ENCODE measurements at regions not wholly inside any gene's neighbourhood (a gene's known extent, or its start where the extent isn't known, plus 50 kb on each side); places are given as distances from the start of the nearest gene placed in this dataset.

DNA sequence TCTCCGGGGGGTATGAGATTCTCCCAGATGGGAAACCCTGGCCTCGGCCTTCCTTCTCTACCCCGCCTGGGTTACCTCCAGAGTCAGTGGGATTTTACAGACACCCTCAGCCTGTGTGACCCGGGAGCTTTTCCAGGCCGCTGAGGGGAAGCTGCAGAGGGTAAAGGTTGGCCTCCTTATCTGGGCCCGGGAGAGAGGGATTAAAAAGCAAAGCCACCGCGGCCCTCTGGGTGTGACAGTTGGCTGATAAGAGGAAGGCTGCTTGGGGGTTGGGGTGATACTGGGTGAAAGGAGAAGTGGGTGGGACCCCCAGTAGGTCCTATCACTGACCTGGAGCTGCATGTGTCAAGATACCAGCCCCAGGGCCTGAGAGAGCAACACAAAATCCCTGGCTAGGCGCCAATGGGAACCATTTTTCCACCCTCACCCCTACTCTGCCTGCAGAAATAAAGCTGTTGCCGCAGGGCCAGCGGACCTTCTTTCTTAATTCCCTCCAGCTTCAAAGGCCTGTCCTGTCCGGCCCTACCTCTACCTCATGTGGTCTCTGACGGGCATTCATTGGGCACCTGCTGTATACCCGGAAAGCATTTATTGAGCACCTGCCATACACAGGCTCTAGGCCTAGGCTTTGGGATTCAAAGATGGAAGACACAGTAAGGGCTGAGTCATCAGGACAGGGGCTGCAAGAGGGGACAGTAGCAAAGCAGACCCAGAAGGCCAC lies 77.6 kb upstream of the GSE1 start:
- no peak for DNase-seq

DNA sequence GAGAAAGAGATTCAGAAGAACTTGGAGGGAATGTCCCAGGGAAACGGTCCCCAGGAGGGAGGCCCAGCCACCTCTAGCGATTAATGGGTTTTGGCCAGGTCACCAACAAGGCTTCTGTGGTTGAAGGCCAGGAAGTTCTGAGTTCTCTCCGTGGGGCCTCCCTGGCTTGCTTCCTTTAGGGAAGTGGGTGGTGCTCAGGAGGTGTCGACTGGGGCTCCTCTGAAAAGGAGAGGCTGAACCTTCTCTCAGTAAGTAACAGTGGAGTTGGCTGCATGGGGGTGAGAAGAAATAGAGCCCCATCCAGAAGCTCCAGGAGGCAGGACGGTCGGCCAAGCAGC lies 77.1 kb upstream of the GSE1 start:
- no peak for DNase-seq

DNA sequence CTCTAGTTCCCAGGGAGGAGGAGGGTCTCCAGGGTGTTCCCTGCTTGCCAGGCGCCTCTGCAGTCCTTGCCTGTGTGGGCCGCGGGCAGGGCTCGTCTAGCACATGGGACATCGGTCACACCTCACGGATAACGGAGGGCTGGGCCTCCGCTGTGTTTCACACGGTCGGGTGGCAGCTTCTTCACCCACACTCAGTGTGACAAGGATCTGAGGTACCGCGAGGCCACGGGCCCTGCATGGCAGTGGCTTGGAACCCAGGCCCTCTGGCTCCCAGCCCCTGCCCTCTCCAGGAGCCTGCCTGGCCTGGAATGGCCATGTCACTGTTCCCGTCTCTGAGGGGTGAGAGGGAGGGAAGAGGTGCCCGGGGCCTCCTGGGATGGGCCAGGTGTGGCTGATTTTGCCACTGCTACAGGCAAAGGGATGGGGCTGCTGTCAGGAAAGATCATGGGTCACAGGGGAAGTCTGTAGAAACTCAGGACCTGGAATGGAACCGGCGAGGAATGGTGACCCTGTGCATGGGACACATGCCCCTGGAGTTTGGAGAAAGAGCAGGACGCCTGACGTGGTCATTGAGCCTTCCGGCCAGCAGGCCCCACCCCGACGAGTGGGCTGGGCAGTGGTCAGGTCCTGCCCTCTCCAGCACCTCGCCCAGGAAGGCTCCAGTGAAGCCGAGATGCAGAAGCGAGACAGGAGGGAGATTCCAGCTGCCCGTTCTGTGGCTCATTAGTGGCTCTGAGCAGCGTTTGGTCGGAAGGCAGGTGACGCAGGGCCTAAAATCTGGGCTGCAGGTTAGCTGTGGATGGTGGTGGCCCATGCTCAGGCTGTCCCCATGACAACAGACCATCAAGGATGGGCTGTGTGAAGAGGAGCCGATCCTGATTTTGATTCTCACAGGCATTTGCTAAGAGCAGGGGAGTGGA lies 76.5 kb upstream of the GSE1 start:
- no peak for DNase-seq

DNA sequence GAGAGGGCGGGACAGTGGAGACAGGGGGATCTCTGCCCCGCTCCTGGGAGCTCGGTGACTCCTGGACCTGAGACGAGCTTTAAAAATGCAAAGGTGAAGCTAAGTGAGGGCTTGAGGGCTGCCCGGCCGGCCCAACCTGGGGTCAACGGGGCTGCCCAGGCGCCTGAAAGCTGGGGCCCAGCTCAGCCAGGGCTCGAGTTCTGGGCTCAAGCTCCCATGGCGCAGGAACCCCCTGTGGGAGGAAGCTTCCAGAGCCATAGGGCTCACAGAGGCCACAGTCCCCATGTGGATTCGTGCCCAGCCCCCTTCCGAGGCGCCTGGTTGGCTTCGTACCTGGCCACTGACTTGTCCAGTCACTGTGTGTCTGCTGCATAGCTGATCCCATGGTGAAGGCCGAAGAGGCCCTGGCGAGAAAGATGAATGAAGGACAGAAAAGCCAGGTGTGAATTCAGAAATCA lies 75.8 kb upstream of the GSE1 start:
- DNase-seq, result no peak

DNA sequence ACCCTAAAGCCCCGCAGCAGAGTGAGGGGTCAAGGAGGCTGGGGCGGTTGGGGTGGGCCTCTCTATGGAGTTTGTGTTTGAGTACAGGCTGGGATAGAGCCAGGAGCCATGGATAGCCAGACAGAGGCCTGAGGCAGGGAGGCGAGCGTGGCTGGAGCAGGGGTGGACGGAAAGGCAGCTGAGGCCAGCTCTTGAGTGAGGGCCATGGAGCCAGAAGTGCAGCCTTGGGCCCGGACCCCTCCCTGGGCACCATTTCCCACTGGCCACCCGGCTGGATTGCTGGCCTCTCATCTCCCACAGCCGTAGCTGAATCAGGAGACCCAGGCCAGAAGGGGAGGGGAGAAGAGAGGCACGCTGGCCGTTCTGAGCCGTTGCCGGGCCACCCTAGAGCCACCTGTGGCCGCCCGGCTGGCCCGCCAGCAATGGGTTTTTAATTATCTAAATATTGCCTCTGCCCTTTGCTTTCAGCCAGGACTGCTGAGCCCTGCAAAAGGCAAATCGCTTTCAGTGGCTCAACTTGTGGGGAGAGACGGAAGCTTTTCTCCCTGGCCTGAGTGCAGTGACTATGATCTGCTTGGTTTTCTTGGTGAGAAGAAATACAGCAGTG lies 75.2 kb upstream of the GSE1 start:
- no peak for DNase-seq

DNA sequence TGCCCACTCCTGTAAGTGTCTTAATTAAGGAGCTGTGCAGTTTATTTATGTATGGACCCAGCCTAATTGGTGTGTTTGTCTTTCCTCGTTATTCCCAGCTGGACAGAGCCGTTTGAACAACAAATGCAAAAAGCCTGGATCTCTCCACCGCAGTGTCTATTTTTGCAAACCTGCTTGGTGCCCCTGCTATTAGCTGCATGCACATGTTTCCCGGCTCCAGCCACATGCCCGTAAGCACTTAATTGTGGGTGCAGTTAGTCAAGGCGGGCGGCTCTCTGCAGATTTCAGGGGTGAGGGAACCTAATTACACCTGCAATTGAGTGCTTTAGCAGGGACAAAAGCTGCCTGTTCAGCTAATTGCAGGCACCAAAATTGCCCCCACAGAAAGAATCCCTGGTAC lies 74.0 kb upstream of the GSE1 start:
- DNase-seq, result no peak

DNA sequence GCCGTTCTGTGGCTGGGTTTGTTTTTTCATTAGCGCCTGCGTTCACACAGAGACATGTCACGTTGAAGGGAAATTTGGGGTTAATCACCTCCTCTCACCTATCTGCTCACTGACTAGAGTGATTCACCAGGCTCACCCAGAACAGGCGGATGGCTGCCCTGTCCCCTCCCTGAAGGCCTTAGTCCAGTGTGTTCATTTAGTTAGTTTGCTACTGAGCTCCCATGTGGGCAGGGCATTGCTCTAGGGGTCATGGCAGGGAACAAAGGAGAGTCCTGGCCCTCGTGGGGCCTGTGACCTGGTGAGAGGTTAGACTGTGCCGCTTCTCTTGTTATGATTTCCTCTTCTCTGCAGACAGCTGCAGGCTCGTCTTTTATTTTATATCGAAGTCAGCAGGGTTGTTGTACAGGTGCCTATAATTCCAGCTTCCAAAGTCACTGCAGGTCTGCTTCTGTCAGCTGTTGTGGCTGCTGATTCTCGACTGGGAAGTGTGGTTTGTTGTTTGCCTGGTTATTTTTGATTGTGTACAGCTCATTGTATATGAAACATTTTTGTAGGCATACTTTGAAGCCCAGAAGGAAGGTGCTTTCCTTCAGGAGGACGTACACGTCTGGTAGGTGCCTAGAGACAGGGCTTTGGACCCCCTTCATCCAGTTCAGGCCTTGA lies 73.4 kb upstream of the GSE1 start:
- no peak for DNase-seq

DNA sequence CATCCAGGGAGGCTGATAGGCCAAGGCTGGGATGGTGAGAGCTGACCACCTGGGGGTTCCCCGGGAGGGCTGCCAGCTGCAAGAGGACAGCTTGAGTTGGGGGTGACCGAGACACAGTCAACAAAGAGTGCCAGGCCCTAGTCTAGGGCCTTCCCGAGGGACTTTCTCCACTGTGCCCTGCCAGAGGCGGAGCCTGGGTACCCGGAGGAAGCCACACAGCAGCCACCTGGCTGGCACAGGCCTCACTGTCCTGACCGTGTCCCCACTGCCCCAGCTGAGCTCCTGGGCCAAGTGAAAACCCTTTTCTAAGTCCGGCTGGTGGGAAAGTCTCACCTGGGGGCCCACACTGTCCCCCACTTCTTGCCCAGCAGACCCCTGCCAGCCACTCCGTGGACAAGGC lies 71.9 kb upstream of the GSE1 start:
- DNase-seq, result no peak

DNA sequence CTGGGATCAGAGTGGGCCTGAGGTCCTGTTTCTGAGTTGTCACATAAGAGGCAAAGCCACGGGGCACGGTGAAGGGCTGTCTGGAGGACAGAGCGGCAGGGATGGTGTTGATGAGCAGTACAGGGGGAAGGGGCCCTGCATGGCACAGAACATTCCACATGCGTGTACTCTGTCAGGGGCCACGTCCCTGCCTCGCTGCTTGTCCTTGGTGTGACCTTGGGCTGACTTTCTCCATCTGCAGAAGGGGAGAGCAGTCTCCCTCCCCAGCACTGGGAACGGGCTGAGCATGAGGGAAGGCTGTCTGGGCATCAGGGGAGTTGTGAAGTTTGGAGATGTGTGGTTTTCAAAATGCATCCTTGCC lies 71.5 kb upstream of the GSE1 start:
- DNase-seq, result no peak

DNA sequence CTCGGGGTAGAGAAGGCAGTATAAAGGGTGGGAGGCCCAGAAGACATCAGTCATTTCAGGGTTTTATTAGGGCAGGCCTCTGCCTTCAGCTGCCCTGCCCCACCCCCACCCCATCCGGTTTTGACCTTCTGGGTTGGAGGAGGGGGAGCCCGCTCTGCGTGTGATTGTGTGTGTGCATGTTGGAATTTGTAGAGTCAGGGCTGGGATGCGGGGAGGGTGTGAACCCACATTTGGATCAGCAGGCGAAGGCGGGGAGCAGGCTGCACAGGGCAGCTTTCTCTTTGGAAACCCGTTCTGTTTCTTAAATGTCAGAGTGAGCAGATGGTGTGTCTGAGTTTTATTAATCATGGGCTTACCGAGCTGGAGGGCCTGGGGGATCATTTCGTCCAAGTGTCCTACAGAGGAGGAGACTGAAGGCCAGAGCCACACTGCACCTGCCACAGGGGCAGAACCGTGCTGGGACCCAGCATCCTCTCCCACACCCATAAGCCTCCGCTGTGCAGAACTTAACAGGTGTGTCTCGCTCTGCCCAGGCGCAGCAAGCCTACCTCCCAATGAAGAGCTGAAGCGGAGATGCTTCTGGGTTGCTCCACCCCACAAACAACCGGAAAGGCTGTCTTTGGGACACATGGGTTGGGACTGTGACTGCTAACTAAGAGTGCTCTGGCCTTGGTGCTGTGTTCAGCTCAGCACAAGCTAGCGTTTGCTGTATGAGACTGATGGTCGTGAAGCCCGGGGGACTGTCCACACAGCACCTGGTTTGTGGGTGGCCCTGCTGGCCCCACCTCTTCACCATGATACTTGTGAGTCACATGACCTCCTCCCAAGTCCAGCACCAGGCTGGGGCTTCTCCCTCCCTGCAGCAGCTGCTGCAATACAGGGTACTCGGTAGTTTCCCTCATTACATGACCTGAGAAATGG lies 70.9 kb upstream of the GSE1 start:
- no peak for DNase-seq

DNA sequence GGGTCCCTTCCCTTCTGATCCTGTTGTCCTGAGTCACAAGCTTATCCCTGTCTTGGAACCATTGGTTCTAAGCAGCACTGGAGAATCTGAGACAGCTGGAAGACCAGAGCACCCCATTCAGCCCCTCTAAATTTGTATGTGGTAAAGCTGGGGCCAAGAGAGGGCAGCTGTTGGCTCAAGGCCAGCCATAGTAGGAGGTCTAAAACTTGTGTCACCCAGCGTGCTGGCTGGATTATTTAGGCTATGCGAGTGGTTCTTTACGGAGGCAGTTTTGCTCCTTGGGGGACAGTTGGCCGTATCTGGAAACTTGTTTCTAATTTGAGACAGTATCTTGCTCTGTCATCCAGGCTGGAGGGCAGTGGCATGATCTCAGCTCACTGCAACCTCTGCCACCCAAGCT lies 69.6 kb upstream of the GSE1 start:
- DNase-seq, result no peak

DNA sequence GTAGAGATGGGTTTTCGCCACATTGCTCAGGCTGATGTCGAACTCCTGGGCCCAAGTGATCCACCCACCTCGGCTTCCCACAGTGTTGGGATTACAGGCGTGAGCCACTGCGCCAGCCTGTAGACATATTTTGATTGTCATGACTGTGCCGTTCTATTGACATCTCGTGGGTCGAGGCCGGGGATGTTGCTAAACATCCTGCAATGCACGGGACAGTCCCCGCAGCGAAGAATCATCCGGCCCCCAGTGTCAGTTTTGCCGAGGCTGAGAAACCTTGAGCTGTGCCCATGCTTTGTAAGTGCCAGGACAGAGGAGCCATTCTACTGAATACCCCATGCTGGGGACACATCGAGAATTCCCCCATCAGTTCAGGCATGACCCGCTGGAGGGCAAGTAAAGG lies 69.1 kb upstream of the GSE1 start:
- no peak for DNase-seq

DNA sequence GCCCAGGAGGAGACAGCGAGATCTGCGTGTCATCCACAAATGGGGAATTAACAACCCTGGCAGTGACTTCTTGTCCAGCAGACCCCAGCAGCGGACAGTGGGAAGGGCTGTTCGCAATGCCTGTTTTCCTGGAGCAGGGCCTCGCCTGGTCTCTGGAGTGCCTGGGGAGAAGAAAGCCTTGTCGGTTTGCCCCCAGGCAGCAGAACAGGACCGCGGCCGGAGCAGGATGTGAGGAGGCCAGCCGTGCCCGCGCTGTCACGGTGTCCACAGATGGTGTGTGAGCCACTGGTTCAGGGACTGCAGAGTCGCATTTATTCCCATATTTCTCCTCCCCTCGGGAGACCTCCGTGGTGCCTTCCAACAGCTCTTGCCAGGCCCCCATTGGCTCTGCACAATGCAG lies 68.5 kb upstream of the GSE1 start:
- no peak for DNase-seq

DNA sequence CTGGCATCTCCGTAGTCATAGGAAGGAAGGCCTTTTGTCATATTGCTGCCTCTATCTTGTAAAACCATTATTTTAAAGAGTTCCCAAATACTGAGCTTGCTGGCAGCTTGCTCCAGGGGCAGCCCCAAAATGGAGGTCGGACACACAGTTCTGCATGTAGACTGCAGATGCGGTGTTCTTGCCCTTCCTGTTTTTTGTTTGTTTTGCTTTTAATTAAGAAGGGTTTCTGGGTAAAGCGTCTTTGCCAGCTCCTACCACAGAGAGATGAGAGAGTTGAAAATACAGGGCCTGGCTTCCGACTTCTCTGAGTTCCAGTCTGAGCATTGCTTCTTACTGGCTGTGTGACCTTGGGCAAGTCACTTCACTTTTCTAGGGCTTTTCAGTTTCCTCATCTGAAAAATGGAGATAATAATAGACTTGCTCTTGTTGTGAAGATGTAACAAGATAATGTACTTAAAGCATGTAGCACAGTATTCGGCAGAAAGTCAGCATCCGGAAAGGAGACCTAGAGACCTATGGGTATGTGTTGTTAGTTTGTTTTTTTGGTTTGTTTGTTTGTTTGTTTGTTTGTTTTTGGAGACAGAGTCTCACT lies 67.8 kb upstream of the GSE1 start:
- no peak for DNase-seq

DNA sequence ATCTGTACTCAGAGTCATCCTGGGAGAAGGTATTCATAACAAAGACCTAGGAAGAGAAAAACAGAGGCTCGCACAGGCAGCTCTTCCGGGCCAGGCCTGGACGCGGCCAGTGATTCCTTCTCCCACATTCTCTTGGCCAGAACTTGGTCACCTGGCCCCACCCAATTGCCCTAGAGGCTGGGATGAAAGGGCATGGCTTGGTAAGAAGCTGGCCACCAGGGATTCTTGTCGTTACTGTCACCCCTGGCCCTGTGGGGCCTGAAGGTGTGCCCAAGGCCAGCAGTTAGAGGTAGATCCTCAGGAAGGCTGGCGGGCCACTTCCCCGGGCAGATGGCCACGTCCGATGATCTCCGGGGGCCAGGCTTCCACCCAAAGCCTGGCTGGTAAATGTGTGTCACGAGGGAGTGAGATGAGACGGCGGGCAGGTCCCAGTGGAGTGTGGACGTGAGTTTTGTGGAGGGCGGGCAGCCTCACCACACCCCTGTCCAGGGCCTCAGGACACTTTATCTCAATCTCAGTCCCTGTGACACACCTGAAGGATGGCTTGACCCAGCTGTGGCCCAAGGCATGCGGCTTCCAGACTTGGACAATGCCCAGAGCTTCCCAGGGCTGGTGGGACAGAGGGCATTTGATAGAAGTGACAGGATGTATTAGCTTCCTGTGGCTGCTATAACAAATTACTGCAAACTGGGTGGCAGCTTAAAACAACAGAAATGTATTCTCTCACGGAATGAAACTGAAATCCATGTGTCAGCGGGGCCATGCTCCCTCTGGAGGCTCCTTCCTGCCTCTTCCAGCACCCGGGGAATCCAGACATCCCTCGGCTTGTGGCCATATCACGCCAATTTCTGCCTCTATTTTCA lies 66.3 kb upstream of the GSE1 start:
- no peak for DNase-seq

DNA sequence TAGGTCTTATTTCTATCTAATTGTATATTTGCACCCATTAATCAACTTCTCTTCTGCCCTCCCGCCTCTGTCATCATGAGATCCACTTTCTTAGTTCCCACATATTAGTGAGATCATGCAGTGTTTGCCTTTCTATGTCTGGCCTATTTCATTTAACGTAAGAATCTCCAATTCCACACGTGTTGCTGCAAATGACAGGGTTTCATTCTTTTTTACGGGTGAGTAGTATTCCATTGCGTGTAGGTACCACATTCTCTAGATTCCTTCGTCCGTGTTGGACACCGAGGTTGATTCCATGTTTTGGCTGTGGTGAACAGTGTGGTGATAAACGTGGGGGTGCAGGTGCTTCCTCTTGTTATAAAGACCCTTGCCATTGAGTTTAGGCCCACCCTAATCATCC lies 64.7 kb upstream of the GSE1 start:
- no peak for DNase-seq

DNA sequence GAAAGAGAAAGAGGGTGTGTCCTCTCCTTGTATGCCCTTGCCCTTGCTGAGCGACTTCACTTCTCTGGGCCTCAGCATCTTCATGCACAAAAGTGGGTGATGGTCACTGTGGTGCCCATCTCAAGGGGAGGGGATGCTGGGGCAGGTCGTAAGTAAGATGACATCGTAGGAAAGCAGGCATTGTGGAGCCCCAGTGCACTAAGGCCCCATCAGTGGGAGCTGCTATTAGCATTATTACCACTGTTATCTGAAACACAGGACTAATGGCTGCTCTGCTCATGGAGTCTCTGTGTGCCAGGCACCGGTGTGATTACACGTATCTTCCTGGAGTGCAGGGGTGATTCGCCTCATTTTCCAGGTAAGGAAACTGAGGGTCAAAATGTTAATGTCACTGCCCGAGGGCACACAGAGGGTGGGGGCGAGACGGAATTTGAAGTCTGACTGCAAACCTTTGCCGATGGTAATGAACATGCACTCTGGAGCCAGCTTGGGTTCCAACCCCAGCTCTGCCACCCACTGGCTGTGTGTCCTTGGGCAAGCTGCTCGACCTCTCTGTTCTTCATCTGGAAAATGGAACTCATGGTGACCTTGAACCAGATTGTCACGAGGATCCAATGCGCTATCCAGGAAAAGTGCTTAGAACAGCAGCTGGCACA lies 63.2 kb upstream of the GSE1 start:
- DNase-seq, result no peak

DNA sequence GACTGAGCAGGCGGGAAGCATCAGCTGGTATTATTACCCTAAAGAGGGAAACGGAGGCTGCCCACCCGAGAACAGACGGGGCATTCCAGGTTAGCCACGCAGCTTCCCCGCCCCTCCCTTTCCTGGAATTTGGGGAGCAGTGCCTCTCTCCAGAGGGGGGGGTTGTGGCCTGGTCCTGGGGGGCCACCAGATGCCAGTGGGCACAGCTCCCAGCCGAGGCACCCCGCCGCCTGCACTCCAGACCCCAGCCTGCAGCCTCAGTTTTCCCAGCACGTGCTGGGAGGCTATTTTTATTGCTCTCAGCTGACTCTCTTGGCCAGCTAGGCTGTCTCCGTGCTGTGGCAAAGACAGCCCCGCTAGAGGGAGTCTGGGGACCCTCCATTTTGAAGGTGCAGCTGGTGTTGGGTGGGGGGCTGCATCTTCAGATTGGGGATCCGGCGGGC lies 62.7 kb upstream of the GSE1 start:
- no peak for DNase-seq

DNA sequence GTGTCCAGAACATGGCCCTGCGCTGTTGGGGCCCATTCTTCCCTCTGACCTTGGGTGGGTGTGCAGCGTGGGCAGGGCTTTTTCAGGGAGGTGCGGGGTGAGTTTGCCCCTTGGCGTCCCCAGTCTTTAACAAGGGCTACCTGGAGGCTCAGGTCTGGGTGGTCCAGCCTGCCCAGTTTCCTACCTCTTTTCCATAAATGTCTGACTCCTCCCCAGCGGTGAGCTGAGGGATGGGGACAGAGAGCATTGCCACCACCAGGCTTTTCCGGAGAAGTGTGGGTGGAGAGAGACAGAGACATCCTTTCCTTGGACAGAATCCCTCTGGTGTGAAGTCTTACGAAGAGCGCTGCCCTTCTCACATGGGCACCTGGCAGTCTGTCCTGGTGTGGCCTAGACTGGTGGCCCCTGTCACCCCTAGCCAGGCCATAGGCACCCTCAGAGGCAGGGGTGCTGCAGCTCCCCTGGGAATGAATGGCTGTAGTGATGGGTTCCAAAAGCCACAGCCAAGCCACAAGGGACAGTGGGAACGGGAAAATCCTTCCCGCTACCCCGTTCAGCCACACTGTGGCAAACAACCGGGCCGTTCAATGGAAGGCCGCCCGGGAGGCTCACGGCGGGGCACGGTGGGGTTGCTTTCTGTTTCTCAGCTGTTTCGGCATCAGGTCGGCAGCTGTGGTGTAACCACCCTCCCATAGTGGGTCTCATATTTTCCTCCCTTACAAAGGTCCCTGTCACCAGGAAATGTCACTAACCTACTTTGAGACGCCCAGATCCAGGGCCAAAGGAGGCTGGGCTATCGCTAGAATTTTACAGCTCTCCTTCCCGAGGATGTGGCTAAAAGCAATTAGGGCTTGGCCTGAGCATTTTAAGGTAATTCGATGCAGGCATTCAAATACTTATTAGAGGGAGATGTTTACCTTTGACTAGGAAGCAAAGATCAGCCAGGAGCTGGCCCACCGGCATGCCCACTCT lies 61.9 kb upstream of the GSE1 start:
- no peak for DNase-seq

Data from NCI-H526 treated with DMSO at 0.1 percent for 48 hours (cell line).